Loucy (cell line): ENCODE measurements at regions not wholly inside any gene's neighbourhood (a gene's known extent, or its start where the extent isn't known, plus 50 kb on each side); places are given as distances from the start of the nearest gene placed in this dataset.
"Not testable (repeated sequence)": the region's sequence is repeated elsewhere in the genome, so short reads cannot be mapped to it uniquely, and the experiment has no call there.

Experiments used
- H2AFZ ChIP-seq: fragments of 200-600 bp; sonication (generic); 2 replicates; pipeline ENCODE4 v1.6.0; 2016; ENCODE audit warnings: antibody characterized with exemption, mild to moderate bottlenecking, low read length, moderate library complexity
- H3F3A ChIP-seq: fragments of 200-600 bp; 2 replicates; pipeline ENCODE4 v1.6.0; 2016; ENCODE audit warnings: antibody characterized with exemption, low read depth, mild to moderate bottlenecking
- H3K27me3 ChIP-seq: fragments of 200-600 bp; sonication (generic); 2 replicates; pipeline ENCODE4 v1.6.1; 2014; ENCODE audit warnings: low read length, mild to moderate bottlenecking; ENCODE audit not compliant: insufficient read depth, poor library complexity, severe bottlenecking
- H3K36me3 ChIP-seq: fragments of 200-600 bp; sonication (generic); 2 replicates; pipeline ENCODE4 v1.6.1; 2016; ENCODE audit warnings: low read length; ENCODE audit not compliant: insufficient read depth
- H3K4me1 ChIP-seq: fragments of 200-600 bp; sonication (generic); 2 replicates; pipeline ENCODE4 v1.5.1; 2014; ENCODE audit warnings: low read length, mild to moderate bottlenecking; ENCODE audit not compliant: insufficient read depth, poor library complexity, severe bottlenecking
- H3K4me2 ChIP-seq: fragments of 200-600 bp; sonication (generic); 2 replicates; pipeline ENCODE4 v1.6.0; 2014; ENCODE audit warnings: antibody characterized with exemption, low read length, low read depth, mild to moderate bottlenecking; ENCODE audit not compliant: poor library complexity, severe bottlenecking
- H3K4me3 ChIP-seq: fragments of 200-600 bp; sonication (generic); 2 replicates; pipeline ENCODE4 v1.5.1; 2014; ENCODE audit warnings: low read length, mild to moderate bottlenecking, mixed read lengths; ENCODE audit not compliant: poor library complexity, severe bottlenecking
- H3K79me2 ChIP-seq: fragments of 200-600 bp; sonication (generic); 2 replicates; pipeline ENCODE4 v1.6.1; 2014; ENCODE audit warnings: low read length; ENCODE audit not compliant: insufficient read depth
- H3K9ac ChIP-seq: fragments of 200-600 bp; sonication (generic); 2 replicates; pipeline ENCODE4 v1.6.0; 2014; ENCODE audit warnings: mild to moderate bottlenecking, low read depth, low read length, moderate library complexity; ENCODE audit not compliant: poor library complexity, severe bottlenecking
- H3K9me2 ChIP-seq: fragments of 200-600 bp; sonication (generic); replicated peaks from 2 replicates; pipeline ENCODE4 v1.6.1; 2016; ENCODE audit warnings: low read depth, low read length, mixed read lengths
- H3K9me3 ChIP-seq: fragments of 200-600 bp; sonication (generic); 2 replicates; pipeline ENCODE4 v1.6.1; 2014; ENCODE audit warnings: mild to moderate bottlenecking, antibody characterized with exemption, low read length, low read depth; ENCODE audit not compliant: insufficient read depth
- H4K20me1 ChIP-seq: fragments of 200-600 bp; sonication (generic); 2 replicates; pipeline ENCODE4 v1.6.0; 2014; ENCODE audit warnings: antibody characterized with exemption, low read length, mild to moderate bottlenecking; ENCODE audit not compliant: insufficient read depth, poor library complexity, severe bottlenecking
- EZH2phosphoT487 ChIP-seq: fragments of 200-600 bp; IDR thresholded peaks from 2 replicates; pipeline ENCODE4 v1.6.1; 2018; ENCODE audit warnings: antibody characterized with exemption, mild to moderate bottlenecking, moderate library complexity, borderline replicate concordance
- TF ChIP-seq, protein P1 (sequence below): fragments of 200-600 bp; sonication (generic); conservative IDR thresholded peaks from 2 replicates; pipeline ENCODE4 v1.5.1; 2014; ENCODE audit warnings: mild to moderate bottlenecking, antibody characterized with exemption, low read length

DNA sequence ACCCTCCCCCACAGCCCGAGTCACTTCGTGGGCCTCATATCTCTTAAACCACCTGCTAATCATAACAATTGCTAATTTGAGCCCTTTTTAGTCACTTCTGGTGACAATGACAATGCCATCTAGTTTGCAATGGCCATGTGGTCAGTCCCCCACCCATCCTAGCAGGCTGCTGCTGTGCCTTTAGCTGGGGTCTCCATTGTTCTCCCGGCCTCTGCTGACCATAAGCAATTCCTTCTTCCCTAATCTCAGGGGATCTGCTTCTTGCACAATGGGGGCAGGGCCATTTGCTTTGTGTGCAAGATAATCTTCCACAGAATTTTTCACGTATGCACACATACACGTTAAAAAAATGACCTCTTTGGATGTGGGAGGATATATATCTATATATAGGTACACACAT, 406.1 kb upstream of the ONECUT1 start:
- H3K9me2 ChIP-seq: no peaks in the 10 kb centered on the region
- no peaks in the 10 kb centered on the region for H3K4me1 ChIP-seq
- H3K27me3 ChIP-seq: no peaks in the 10 kb centered on the region
- no peaks in the 10 kb centered on the region for H3K79me2 ChIP-seq
- TF ChIP-seq, protein P1, sequence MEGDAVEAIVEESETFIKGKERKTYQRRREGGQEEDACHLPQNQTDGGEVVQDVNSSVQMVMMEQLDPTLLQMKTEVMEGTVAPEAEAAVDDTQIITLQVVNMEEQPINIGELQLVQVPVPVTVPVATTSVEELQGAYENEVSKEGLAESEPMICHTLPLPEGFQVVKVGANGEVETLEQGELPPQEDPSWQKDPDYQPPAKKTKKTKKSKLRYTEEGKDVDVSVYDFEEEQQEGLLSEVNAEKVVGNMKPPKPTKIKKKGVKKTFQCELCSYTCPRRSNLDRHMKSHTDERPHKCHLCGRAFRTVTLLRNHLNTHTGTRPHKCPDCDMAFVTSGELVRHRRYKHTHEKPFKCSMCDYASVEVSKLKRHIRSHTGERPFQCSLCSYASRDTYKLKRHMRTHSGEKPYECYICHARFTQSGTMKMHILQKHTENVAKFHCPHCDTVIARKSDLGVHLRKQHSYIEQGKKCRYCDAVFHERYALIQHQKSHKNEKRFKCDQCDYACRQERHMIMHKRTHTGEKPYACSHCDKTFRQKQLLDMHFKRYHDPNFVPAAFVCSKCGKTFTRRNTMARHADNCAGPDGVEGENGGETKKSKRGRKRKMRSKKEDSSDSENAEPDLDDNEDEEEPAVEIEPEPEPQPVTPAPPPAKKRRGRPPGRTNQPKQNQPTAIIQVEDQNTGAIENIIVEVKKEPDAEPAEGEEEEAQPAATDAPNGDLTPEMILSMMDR: no peak
- TF ChIP-seq EZH2phosphoT487: no peak
- no peak overlapping the region for H3K4me3 ChIP-seq
- no peaks in the 10 kb centered on the region for H3F3A ChIP-seq
- H2AFZ ChIP-seq: no peak overlapping the region
- no peak overlapping the region for H3K4me2 ChIP-seq
- no peaks in the 10 kb centered on the region for H3K9me3 ChIP-seq
- no peak overlapping the region for H3K9ac ChIP-seq
- H4K20me1 ChIP-seq: no peaks in the 10 kb centered on the region
- no peaks in the 10 kb centered on the region for H3K36me3 ChIP-seq

GRCh38 chr15:53193149-53193548, 403.0 kb upstream of the ONECUT1 start:
- Histone ChIP-seq H4K20me1 (no peaks in the 10 kb centered on the region), H3K4me1 (no peaks in the 10 kb centered on the region), H3K9ac (no peak overlapping the region)

DNA sequence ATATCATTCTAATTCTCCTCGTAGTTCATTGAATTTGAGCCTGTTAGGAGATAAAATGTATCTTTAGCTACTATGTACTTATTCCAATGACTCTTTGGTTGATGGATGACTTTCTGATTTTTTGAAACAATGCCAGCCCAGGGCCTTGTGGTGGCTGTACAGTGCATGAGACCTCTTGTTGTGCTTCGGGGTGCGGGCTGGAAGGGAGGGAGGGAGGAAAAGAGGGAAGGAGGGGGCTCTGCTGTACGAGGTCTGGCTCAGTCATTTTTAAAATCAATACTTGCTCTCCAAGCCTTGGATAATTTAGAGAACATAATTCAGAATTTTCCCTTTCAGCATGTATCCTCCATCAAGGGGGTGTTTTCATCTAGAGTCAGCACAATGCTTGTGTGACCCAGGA, 399.7 kb upstream of the ONECUT1 start:
- Histone ChIP-seq H3K4me3 (no peak overlapping the region), H4K20me1 (no peaks in the 10 kb centered on the region), H3K36me3 (no peaks in the 10 kb centered on the region), H3K9me2 (no peaks in the 10 kb centered on the region), H3K4me2 (no peak overlapping the region), H2AFZ (no peak overlapping the region), H3K4me1 (no peaks in the 10 kb centered on the region), H3K79me2 (no peaks in the 10 kb centered on the region), H3K27me3 (no peaks in the 10 kb centered on the region), H3K9me3 (no peaks in the 10 kb centered on the region), H3K9ac (no peak overlapping the region), H3F3A (no peaks in the 10 kb centered on the region)
- TF ChIP-seq, protein P1: no peak
- TF ChIP-seq EZH2phosphoT487: no peak

More at GRCh38 chr15:53193149-53193548, 403.0 kb upstream of the ONECUT1 start:
- no peaks in the 10 kb centered on the region for H3F3A ChIP-seq
- H3K4me2 ChIP-seq: no peak overlapping the region
- no peaks in the 10 kb centered on the region for H3K79me2 ChIP-seq
- no peaks in the 10 kb centered on the region for H3K36me3 ChIP-seq
- no peak overlapping the region for H2AFZ ChIP-seq
- H3K4me3 ChIP-seq: no peak overlapping the region
- TF ChIP-seq, protein P1: no peak
- no peak for TF ChIP-seq EZH2phosphoT487
- no peaks in the 10 kb centered on the region for H3K27me3 ChIP-seq
- H3K9me2 ChIP-seq: no peaks in the 10 kb centered on the region
- no peaks in the 10 kb centered on the region for H3K9me3 ChIP-seq

DNA sequence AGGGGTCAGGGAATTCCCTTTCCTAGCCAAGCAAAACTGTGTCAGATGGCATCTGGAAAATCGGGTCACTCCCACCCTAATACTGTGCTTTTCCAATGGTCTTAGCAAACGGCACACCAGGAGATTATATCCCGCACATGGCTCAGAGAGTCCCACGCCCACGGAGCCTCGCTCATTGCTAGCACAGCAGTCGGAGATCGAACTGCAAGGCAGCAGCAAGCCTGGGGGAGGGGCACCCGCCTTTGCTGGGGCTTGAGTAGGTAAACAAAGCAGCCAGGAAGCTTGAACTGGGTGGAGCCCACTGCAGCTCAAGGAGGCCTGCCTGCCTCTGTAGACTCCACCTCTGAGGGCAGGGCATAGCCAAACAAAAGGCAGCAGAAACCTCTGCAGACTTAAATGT, 393.3 kb upstream of the ONECUT1 start:
- H3K36me3 ChIP-seq, H3K4me3 ChIP-seq, H3K4me1 ChIP-seq, H2AFZ ChIP-seq, H3K79me2 ChIP-seq, H3K9ac ChIP-seq, H3K4me2 ChIP-seq, H3K9me2 ChIP-seq, H3F3A ChIP-seq, H4K20me1 ChIP-seq, H3K27me3 ChIP-seq, H3K9me3 ChIP-seq: not testable (repeated sequence)
